ENCODE measurements at regions not wholly inside any gene's neighbourhood (a gene's known extent, or its start where the extent isn't known, plus 50 kb on each side); places are given as distances from the start of the nearest gene placed in this dataset.
A peak's percentile ranks its signal among the peaks of the same experiment; 100 is the strongest.

- TF ChIP-seq Cebpa-rat (IDR thresholded peaks at IDR 0.05) = no peak
- Histone ChIP-seq H3K27ac (no peak overlapping the region), H3K27me3 (no peaks in the 10 kb centered on the region), H3K9ac (no peak overlapping the region), H4K20me1 (peaks cover 17 to 100% (median 98%) of the 10 kb centered on the region in 11 experiments; a peak in 21 of 22 replicates), H3K4me2 (no peak overlapping the region), H3K4me1 (peaks cover 6 to 34% (median 16%) of the 10 kb centered on the region in 10 experiments; a peak in 18 of 20 replicates), H3K4me3 (no peak overlapping the region), H3K9me3 (replicated peaks in 1 of 11) (no peaks in the 10 kb centered on the region), H3K36me3 (peaks cover 12 to 76% (median 43%) of the 10 kb centered on the region in 11 experiments; a peak in 21 of 22 replicates)
Measured at GRCh38 chr1:201618389-201618788, 79.5 kb downstream of the NAV1 start.

DNA sequence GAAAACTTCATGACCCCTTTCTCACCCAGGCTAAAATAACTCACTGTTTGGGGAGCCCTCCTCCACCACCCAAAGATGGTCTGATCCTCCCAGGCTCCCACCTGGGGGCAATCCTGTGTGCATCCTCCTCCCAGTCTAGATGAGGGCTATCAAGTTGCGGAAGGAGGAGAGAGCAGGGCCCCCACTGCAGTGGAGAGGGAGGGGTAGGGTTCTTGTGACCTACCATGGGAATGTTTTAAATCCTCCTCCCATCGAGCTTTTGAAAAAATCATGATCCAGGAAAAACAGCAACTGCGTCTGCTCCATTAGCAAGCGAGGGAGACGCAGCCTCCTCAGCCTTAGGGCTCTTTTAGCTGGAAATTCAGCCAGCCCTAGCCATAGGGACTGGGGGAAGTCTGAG lies 80.0 kb downstream of the NAV1 start:
- peaks cover 17 to 100% (median 99%) of the 10 kb centered on the region in 11 experiments; a peak in 21 of 22 replicates for H4K20me1 ChIP-seq
- H3K27me3 ChIP-seq = no peaks in the 10 kb centered on the region
- no peak overlapping the region for H3K4me3 ChIP-seq
- peaks cover 17 to 81% (median 48%) of the 10 kb centered on the region in 11 experiments; a peak in 21 of 22 replicates for H3K36me3 ChIP-seq
- H3K27ac ChIP-seq = no peak overlapping the region
- no peaks in the 10 kb centered on the region for H3K9me3 ChIP-seq (replicated peaks in 1 of 11)
- peak overlapping the region in 3 of 11 experiments; percentile 18 to 37 (median 33); a peak in 2 of 22 replicates for H3K4me2 ChIP-seq
- no peak overlapping the region for H3K9ac ChIP-seq
- no peak for TF ChIP-seq Cebpa-rat (IDR thresholded peaks at IDR 0.05)
- peaks cover 5 to 30% (median 14%) of the 10 kb centered on the region in 10 experiments; a peak in 13 of 20 replicates for H3K4me1 ChIP-seq

GRCh38 chr1:201619513-201619912 lies 80.6 kb downstream of the NAV1 start:
- TF ChIP-seq Cebpa-rat (IDR thresholded peaks at IDR 0.05) = no peak
- Histone ChIP-seq H3K27ac (no peak overlapping the region), H3K9me3 (replicated peaks in 1 of 11) (no peaks in the 10 kb centered on the region)

DNA sequence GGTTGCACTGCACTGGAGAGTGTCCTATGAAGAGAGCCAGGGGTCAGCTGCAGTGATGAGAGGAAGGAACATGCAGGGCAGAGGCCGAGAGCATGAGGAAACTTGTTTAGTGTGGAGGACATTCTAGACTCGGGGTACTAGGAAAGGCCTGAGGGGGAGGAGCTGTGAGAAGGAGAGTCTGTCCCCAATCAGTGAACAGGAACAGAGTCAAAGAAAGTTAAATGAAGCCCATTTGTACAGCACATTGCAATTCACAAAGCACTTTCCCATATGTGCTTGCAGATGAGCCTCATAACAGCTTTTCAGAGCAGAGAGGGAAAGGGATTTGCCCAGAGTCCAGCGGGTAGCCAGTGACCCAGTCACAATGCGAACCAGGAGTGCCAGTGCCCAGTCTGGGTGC lies 83.4 kb downstream of the NAV1 start:
- H3K4me1 ChIP-seq = peaks cover 14 to 37% (median 28%) of the 10 kb centered on the region in 10 experiments; a peak in 19 of 20 replicates
- H3K9me3 ChIP-seq (replicated peaks in 1 of 11) = no peaks in the 10 kb centered on the region
- no peak for TF ChIP-seq Cebpa-rat (IDR thresholded peaks at IDR 0.05)
- H3K4me3 ChIP-seq = no peak overlapping the region
- no peak overlapping the region for H3K4me2 ChIP-seq
- H3K27ac ChIP-seq = no peak overlapping the region
- H3K27me3 ChIP-seq = no peaks in the 10 kb centered on the region
- H3K36me3 ChIP-seq = peaks cover 30 to 79% (median 59%) of the 10 kb centered on the region in 11 experiments; a peak in 21 of 22 replicates
- no peak overlapping the region for H3K9ac ChIP-seq
- peaks cover 7 to 99% (median 86%) of the 10 kb centered on the region in 11 experiments; a peak in 20 of 22 replicates for H4K20me1 ChIP-seq

More at GRCh38 chr1:201619513-201619912, 80.6 kb downstream of the NAV1 start:
- H4K20me1 ChIP-seq = peaks cover 11 to 100% (median 94%) of the 10 kb centered on the region in 11 experiments; a peak in 21 of 22 replicates
- no peak overlapping the region for H3K4me3 ChIP-seq
- H3K4me1 ChIP-seq = peaks cover 0 to 24% (median 12%) of the 10 kb centered on the region in 10 experiments; a peak in 13 of 20 replicates
- no peak overlapping the region for H3K9ac ChIP-seq
- H3K27me3 ChIP-seq = no peaks in the 10 kb centered on the region
- peaks cover 19 to 82% (median 50%) of the 10 kb centered on the region in 11 experiments; a peak in 21 of 22 replicates for H3K36me3 ChIP-seq
- H3K4me2 ChIP-seq = peak overlapping the region in 5 of 11 experiments; percentile 18 to 41 (median 33); a peak in 6 of 22 replicates

DNA sequence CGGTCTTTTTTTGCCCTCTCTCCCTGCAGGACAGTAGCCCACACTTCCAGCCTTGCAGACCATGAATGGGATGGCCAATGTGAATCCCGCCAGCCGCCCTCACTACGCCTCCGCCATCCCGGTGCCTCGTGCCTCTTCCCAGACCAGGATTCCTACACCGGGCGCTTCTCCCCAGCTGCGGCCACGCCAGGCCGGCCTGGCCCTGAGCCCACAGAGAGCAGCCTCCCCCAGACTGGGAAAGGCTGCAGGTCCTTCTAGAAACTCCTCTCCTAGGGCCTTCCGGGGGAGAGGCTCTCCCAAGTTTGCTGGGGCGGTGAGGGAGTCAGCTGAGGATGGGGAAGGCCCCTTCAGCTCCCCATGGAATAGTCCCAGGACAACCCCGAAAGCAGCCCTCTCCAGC lies 83.9 kb downstream of the NAV1 start:
- Histone ChIP-seq H3K9ac (no peak overlapping the region), H3K27me3 (no peaks in the 10 kb centered on the region), H3K9me3 (replicated peaks in 1 of 11) (no peaks in the 10 kb centered on the region), H3K4me2 (no peak overlapping the region), H4K20me1 (peaks cover 7 to 98% (median 84%) of the 10 kb centered on the region in 11 experiments; a peak in 19 of 22 replicates), H3K4me1 (peaks cover 18 to 40% (median 31%) of the 10 kb centered on the region in 10 experiments), H3K4me3 (no peak overlapping the region), H3K27ac (no peak overlapping the region), H3K36me3 (peaks cover 30 to 78% (median 59%) of the 10 kb centered on the region in 11 experiments; a peak in 21 of 22 replicates)
- TF ChIP-seq Cebpa-rat (IDR thresholded peaks at IDR 0.05) = no peak

DNA sequence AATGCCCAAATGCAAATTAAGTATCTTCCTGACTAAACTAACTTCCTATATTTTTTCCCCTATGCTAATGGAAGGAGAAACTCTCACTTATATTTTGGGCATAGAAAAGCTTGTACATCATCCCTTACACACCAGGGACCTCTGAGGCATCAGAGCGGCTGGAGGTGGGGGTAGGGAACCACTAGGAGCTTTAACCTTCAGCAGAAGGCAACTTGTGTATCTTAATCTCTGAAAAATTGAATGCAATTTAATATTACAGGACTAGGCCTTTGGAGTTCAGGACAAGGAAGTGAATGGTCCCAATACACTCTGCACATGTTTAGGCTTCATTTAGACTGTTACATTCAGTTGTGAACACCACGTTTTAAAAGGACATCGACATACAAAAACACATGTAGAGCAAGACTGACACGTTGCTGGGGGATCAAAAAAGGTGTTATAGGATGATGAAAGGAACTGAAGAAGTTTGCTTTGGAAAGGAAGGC lies 85.9 kb downstream of the NAV1 start:
- TF ChIP-seq Cebpa-rat (IDR thresholded peaks at IDR 0.05) = no peak
- H3K36me3 ChIP-seq = peaks cover 41 to 88% (median 74%) of the 10 kb centered on the region in 11 experiments
- H3K4me1 ChIP-seq = peaks cover 32 to 50% (median 42%) of the 10 kb centered on the region in 10 experiments
- H4K20me1 ChIP-seq = peaks cover under 1 to 98% (median 84%) of the 10 kb centered on the region in 11 experiments; a peak in 19 of 22 replicates
- no peak overlapping the region for H3K27ac ChIP-seq
- H3K4me3 ChIP-seq = no peak overlapping the region
- no peak overlapping the region for H3K9ac ChIP-seq
- no peaks in the 10 kb centered on the region for H3K27me3 ChIP-seq
- no peak overlapping the region for H3K4me2 ChIP-seq
- H3K9me3 ChIP-seq (replicated peaks in 1 of 11) = no peaks in the 10 kb centered on the region

DNA sequence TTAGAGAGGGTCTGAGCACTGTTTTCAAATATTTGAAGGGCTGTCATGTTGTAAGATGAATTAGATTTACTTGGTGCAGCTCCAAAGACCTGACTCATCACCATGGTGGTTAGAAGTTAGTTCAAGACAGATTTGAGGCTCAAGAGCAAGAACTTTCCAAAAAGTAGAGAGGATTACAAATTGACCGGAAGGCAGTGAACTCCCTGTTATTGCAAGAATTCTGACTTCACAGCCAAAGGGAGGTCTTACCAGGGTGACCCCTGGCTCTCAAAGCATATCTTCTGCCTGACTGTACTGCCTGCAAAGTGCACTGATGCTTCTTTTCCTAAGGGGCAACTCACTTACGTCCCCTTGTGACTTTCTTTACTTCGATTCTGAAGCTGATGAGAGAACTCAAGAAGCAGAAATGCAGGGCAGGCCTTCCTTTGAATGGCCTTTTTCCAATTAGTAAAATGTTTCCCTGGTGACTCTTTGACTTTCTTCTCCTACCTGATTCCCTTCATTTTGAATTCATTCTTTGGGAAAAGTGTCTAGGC lies 86.4 kb downstream of the NAV1 start:
- Histone ChIP-seq H4K20me1 (peaks cover 0 to 98% (median 84%) of the 10 kb centered on the region in 11 experiments; a peak in 16 of 22 replicates), H3K9ac (no peak overlapping the region), H3K27ac (no peak overlapping the region), H3K27me3 (no peaks in the 10 kb centered on the region), H3K4me2 (no peak overlapping the region), H3K36me3 (peaks cover 46 to 93% (median 79%) of the 10 kb centered on the region in 11 experiments), H3K9me3 (replicated peaks in 1 of 11) (no peaks in the 10 kb centered on the region), H3K4me1 (peaks cover 36 to 50% (median 46%) of the 10 kb centered on the region in 10 experiments), H3K4me3 (no peak overlapping the region)
- no peak for TF ChIP-seq Cebpa-rat (IDR thresholded peaks at IDR 0.05)

DNA sequence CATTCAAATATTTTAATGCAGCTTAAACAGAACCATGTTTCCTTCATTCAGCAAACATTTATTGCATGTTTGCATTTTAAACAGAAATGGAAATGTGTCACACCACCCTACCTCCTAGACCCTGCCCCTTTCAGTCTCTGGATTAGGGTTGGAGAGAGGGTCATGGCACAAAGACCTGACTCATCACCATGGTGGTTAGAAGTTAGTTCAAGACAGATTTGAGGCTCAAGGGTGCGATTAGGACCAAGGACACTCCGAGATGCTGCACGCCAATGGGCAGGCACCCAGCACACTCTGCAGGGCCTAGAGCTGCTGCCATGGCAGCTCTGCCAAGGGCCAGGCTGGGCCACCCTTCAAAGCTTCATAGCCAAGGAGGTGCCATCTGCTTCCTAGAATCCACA lies 86.9 kb downstream of the NAV1 start:
- Histone ChIP-seq H3K27ac (no peak overlapping the region), H3K4me2 (peak overlapping the region in 9 of 11 experiments; percentile 8 to 46 (median 25); a peak in 10 of 22 replicates)

GRCh38 chr1:201626629-201627275 lies 87.8 kb downstream of the NAV1 start:
- Histone ChIP-seq H4K20me1 (peaks cover 0 to 98% (median 82%) of the 10 kb centered on the region in 11 experiments; a peak in 16 of 22 replicates), H3K9me3 (replicated peaks in 1 of 11) (no peaks in the 10 kb centered on the region), H3K4me2 (peak overlapping the region in 10 of 11 experiments; percentile 2 to 46 (median 26); a peak in 14 of 22 replicates), H3K4me1 (peaks cover 35 to 54% (median 52%) of the 10 kb centered on the region in 10 experiments), H3K27ac (peak overlapping the region in 3 of 11 experiments; percentile 1 to 51 (median 6); a peak in 2 of 22 replicates), H3K36me3 (peaks cover 54 to 95% (median 88%) of the 10 kb centered on the region in 11 experiments), H3K4me3 (no peak overlapping the region), H3K27me3 (no peaks in the 10 kb centered on the region), H3K9ac (no peak overlapping the region)
- TF ChIP-seq Cebpa-rat (IDR thresholded peaks at IDR 0.05) = peak in 2 of 11 experiments; percentile 16 to 61; a peak in 2 of 22 replicates

More for the DNA sequence above, 86.9 kb downstream of the NAV1 start:
- H3K4me3 ChIP-seq = no peak overlapping the region
- H3K36me3 ChIP-seq = peaks cover 51 to 94% (median 81%) of the 10 kb centered on the region in 11 experiments
- peaks cover 0 to 98% (median 81%) of the 10 kb centered on the region in 11 experiments; a peak in 16 of 22 replicates for H4K20me1 ChIP-seq
- no peak overlapping the region for H3K9ac ChIP-seq
- no peaks in the 10 kb centered on the region for H3K9me3 ChIP-seq (replicated peaks in 1 of 11)
- no peaks in the 10 kb centered on the region for H3K27me3 ChIP-seq
- peaks cover 35 to 53% (median 48%) of the 10 kb centered on the region in 10 experiments for H3K4me1 ChIP-seq
- no peak for TF ChIP-seq Cebpa-rat (IDR thresholded peaks at IDR 0.05)

Data from BLaER1 treated with 17β-estradiol and CSF1 and Interleukin-3, amounts not matched to agents 10 nM and 100 nM (cell line).